Left colon (tissue), 2 donors: ENCODE measurements at regions not wholly inside any gene's neighbourhood (a gene's known extent, or its start where the extent isn't known, plus 50 kb on each side); places are given as distances from the start of the nearest gene placed in this dataset.
"Not testable (repeated sequence)": the region's sequence is repeated elsewhere in the genome, so short reads cannot be mapped to it uniquely, and the experiment has no call there.

ENCODE experiments used
- ATAC-seq: fragments of 200-7000 bp; cut with Tn5 transposase; one replicate; pipeline ENCODE4 v1.9.1; 2020; ENCODE audit warnings: mild to moderate bottlenecking, moderate library complexity
- DNase-seq, 2 donors: peaks; one replicate each; pipeline ENCODE4 v3.0.0-alpha.2; 2020
- intact Hi-C, 2 donors: fragments of 100-400 bp; cut with DNase I in 1 of 2; cut with micrococcal nuclease in 1 of 2; formaldehyde crosslinking; loops; one replicate each; pipeline versions ENCODE4 v1.11.2 to v1.14.0; 2022; cut with DNase I, micrococcal nuclease
- donor health status: DM: no; HTN: no; CAD: no.
- donor health status: DM: yes; HTN: yes; CAD: no.

DNA sequence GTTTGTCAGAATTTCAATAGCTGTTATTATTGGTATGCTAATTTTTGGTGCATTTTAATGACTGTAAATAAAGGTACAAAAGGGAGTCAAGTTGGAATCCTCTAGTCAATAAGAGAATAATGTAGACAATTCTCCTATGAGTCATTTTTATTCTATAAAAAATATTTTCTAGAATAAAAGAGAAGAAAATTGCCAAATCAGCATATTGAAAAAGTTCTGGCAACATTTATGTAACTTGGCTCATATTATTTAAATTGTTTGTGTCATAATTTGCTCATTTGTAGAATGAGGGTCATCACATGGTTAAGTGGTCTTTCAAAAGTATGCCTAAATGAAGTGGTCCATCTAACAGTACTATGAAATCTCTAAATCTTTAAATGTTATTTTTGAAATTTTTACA lies 1719.8 kb upstream of the WWC1 start:
- DNase-seq (no peak), ATAC-seq (no peak)
- intact Hi-C loops = no loop called here

DNA sequence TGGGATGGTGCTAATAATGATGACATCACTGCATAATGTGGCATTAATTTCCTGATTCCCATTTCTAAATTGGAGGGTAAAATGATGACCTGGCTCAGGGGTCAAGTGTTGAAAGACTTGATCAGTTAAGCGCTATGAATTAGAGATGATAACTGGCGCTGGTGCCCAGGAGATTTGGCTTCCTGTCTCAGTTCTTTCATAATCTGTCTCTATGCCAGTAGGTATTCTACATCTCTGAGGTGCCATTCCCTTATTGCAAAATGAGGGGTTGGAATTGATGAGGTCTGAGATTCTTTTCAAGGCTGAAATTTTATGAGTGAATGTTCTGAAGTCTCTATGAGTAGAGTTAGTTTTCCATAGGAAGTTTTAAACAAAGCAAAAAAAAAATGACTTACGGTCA lies 1715.1 kb upstream of the WWC1 start:
- DNase-seq (no peak), ATAC-seq (no peak)
- intact Hi-C loops = no loop called here

DNA sequence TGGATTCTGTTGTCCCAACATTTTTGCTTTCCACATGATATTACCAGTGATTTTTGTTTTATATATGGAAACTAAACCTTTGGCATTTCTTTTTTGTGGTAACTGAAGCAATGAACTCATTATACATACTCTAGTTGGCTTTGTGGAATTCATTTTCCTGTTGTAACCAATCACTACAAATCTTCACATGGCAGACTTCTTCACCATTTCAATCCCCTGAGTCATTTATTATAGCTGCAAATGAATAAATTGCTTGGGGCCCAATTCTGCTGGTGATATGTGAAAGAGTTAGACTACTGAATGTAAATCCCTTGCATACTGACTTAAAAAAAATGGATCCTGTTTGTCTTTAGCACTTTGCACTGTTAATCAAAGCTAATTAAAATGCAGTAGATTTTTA lies 1709.6 kb upstream of the WWC1 start:
- no peak for ATAC-seq
- intact Hi-C loops = no loop called here
- DNase-seq = no peak

DNA sequence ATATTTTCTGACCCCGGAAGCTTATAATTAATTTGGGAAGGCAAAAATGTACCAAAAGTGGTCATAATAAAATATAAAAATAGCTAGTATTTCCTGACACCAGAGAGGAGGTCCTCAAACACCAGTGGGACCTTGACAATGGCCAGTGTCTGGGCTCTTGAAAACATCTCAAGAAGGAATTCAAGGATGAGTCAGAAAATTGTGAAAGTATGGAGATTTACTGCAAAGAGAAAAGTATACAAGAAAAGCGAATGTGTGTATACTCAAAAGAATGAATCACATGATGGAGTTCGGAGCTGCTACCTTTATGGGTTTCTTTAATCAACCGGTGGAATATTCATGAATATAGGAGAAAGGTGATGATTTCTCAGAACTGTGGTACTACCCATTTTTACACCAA lies 1709.0 kb upstream of the WWC1 start:
- DNase-seq (no peak), ATAC-seq (no peak)
- intact Hi-C loops = no loop called here

DNA sequence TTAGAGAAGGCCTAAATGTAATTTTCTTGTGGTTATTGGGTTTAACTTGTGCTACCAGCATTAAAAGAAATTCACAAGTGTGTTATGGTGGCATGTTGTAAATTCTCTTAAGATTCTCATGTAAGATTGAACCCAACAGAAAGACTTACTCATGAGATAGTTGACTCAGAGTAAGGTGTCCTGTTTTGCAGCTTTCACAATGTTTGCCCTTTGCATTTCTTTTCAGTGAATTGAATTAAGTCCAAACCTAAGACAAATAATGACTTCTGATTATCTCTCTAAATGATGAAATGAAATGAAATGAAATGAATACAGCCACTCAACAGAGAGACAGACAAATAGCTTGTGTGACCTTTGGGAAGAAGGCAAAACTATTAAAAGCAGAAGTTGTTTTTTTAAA lies 1696.9 kb upstream of the WWC1 start:
- DNase-seq (no peak), ATAC-seq (no peak)
- intact Hi-C loops = no loop called here

DNA sequence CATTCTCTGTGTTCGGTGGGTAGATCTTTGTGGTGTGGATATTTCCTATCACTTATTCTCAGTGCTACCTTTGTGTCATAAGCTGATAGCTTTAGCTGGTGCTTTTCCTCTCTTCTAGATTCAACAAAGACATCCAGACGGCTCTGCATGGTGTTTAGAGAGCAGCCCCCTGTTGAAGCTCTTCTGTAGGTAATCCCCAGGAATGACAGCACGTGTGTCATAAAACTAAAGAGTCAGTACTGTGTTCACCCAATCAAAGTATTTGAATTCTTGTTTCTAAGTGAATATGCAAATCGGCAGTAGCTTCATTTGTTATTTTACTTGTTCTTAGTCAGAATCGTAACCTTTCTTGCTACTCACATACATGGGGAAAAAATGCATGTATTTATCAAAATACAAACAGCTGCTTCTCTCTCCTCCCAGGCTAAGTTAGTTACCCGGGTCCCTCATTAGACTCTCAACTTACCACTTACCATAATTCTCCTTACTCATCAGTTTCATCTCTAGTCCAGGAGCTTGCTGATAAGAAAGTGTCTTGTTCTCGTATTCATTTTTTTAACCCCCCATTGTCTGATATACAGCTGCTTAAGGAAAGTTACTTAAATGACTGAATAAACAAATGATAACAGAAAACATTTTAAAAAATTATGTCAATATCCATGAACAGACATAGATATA lies 1696.0 kb upstream of the WWC1 start:
- no peak for DNase-seq
- intact Hi-C loops = no loop called here
- no peak for ATAC-seq

DNA sequence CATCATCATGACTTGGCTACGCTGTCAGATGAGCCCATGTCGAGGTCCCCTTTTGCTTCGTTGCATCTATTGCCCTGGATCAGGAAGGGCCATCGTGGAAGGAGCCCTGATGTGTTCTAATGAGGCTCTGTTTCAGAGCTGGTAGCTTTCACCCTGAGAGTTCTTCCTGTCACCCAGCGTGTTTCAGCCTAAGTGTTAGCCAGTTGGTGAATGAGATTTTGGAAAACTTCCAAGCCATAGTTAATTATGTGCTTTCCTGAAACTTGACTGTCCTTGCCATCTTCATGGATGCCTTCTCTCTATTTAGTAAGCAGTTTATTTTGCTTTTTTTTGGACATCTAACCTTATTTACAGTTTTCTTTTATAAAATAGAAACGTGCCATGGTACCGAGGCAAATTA lies 1695.4 kb upstream of the WWC1 start:
- no peak for DNase-seq
- no peak for ATAC-seq
- intact Hi-C loops = no loop called here

DNA sequence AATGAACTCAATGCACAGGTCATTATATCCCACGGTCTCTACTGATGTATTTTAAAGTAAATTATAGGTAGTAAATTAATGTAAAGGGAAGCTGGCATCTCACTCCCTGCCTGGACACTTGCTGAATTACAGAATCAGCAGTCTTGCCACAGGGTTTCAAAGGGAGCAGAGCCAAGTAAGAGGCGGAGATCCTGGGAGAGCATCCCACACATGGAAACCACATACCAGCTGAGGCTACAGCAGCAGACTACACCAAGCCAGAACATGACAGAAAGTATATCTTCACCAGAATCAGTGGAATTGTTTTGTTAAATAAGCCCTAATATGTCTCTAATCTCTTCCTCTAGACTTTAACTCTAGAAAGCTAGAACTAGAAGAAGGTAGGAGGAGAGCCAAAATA lies 1689.2 kb upstream of the WWC1 start:
- intact Hi-C loops = no loop called here
- ATAC-seq = no peak
- no peak for DNase-seq

DNA sequence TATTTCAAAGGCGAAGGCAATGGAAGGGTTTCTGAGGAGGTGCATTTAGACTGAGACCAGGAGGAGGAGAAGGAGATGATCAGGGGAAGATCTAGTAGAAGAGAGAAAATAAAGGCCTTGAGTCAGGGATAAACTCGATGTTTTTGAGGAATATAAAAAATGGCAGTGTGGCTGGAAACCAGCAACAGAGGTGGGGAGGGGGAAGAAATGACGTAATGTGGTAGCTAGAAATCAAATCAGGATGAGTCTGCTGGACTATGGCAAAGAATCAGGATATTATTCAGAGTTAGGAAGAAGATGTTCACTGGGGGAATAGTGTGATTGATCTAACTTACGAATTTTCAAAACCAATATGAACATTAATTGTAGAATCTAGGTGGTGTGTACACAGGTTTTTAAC lies 1673.9 kb upstream of the WWC1 start:
- intact Hi-C loops = no loop called here
- DNase-seq = no peak
- no peak for ATAC-seq

DNA sequence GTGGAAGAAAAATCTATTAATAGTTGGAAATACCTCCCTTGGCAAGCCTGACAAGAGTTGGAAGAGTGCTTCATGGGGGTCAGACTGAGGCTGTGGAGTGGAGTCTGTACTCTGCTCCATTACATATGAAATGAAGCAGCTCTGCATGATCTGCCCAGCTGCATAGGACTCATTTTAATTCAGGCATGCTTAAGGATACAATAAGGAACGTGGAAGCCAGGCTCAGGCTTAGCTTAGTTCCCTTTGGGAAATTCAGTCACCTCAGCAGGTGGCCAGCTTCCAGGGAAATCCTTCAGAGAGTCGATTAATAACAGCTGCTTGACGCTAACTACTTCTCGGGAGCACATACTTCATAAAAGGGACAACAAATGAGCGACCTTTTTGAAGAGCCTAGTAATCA lies 1672.9 kb upstream of the WWC1 start:
- ATAC-seq (no peak), DNase-seq (no peak)
- intact Hi-C loops = no loop called here

DNA sequence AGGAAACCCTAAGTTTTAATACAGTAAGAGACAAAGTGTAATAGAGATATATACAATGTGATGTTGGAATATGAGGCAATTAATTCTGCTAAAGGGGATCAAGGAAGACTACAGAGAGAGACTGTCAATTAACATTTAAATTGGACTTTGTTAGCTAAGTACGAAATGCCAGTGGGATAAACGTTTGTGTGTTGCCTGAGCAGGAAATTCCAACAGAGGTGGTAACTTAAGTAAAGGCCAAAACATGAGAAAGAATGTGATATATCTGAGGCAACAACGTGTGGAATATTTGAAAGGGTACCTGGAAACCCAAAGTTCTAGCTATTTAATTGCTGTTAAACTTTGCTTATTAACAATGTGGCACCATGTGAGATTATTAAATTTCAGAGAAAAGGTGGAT lies 1666.9 kb upstream of the WWC1 start:
- ATAC-seq (no peak), DNase-seq (no peak)
- intact Hi-C loops = no loop called here

DNA sequence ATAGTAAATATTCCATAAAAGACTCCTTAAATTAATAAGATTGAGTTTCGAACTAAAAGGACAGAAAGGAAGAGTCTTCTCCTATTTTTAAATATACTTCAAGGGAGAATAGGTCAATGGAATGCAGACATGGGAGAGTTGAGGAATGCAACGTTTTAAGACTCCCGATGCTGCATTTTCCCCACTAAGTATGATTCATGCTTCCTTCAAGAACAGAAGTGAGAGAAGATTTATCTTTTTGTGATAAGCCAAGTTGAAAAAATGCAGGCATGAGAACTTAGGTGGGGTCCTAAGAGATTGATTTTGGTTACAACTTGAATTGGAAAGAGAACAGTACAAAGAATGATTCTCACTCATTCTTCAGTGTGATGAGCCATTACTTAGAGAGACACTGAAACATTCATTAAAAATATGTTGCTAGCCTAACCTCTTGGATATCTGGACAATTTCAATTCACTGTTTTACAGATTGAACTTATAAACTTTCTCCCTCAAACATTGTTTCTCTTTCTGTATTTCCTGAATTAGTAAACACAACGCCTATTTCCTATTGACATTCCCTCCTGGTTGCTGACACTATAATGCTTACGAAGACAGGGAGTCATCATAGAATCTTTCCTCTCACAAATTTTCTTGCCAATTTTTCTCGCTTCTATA lies 1666.1 kb upstream of the WWC1 start:
- DNase-seq (no peak), ATAC-seq (no peak)
- intact Hi-C loops = no loop called here

DNA sequence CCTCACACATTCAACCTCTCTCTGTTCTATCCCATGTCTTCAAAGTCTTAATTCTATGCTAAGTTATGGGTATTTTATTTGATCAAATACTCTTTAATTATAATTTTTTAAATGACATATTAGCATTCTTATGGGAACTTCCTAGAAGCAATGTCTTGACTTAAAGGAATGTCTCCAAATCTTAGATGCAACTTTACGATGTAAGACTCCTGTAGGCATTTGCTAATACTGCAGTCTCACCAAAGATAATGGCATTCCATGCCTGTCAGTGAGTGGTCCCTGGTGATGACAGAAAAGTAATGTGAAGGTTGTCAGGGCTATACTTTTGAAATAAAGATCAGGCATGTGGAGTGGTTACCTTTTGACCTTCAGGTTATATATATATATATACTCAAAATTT lies 1654.2 kb upstream of the WWC1 start:
- ATAC-seq (no peak), DNase-seq (no peak)
- intact Hi-C loops = no loop called here

DNA sequence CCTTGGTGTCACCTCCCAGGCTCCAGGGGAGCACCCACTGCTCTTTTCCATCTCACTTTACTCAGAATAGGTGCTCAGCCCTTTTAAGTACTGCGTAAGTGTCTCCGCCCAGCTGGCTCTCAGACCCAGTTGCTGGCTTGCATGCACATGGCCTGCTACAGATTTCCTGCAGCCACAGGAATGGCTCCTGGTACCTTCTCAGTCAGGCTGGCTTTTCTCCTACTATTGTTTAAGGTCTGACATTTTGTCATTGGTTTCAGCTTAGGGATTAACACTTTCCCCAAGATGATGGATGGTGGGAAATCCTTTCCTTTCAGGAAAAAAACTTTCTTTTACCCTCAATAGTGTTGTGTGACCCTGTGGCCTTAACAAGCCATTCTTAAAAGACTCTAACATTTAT lies 1652.3 kb upstream of the WWC1 start:
- ATAC-seq (no peak), DNase-seq (no peak)
- intact Hi-C loops = no loop called here

DNA sequence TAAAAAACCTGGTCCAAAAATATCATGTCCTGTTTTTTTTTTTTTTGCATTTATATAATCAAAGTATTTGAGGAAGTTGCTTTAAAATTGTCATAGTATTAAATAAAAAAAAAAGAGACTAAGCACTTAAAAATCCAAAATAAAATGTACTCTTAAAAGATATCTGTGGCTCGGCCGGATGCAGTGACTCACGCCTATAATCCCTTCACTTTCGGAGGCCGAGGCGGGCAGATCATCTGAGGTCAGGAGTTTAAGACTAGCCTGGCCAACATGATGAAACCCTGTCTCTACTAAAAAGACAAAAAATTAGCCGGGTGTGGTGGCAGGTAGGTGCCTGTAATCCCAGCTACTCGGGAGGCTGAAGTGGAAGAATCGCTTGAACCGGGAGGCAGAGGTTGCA lies 1651.3 kb upstream of the WWC1 start:
- intact Hi-C loops, DNase-seq, ATAC-seq: not testable (repeated sequence)

DNA sequence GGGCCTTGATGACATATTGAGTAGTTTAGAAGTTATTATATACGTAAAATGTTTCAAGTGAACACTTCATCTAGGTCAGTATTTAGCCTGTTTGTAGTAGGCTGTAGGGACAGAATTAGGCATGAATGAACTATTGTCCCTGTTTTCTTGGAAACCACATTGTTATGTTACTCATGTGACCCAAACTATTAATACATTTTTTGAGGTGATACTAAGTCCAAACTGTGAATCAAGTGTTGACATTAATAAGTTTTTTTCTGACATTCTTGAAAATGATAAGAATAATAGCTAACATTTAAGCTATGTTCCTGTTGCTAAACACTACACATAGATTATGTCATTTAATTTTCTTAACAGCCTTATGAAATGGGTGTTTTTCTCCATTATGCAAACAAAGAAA lies 1642.7 kb upstream of the WWC1 start:
- DNase-seq = no peak
- intact Hi-C loops = no loop called here
- ATAC-seq = no peak

DNA sequence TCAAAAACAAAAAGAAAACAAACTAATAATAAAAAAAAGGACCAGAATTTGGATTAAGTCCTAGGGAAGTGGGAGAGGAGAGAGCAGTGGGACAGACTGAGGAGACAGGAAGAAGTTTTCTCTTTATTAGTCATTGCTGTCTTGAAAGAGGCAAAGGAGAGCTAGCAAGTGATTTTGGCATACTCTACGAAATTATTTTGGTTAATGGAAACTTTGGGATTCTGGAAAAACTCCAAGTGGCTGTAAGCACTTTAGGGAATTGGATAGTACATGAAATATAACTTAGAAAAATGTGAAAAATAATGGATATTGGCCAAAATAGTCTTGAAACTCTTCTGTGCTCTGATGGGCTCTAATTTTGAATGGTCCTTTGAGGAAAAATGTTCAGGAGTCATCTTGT lies 1641.8 kb upstream of the WWC1 start:
- intact Hi-C loops = no loop called here
- DNase-seq (no peak), ATAC-seq (no peak)

DNA sequence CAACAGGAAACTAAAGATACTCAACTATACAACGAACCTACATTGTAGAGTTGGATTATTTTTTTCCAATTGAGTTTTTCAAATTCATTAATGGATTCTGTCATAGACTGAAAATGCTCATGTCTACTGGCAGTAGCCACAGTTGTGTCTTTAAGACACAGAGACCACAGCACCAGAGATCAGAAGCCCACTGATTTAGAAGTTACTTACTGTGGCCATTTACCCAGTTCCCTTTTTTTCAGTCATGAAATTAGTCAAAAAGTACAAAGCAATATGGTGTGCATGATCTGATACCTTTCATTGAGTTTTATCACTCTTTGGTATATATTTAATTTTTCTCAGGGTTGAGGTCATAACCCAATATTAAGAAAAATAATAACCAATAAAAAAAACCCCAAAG lies 1640.2 kb upstream of the WWC1 start:
- ATAC-seq (no peak), DNase-seq (no peak)
- intact Hi-C loops = no loop called here

DNA sequence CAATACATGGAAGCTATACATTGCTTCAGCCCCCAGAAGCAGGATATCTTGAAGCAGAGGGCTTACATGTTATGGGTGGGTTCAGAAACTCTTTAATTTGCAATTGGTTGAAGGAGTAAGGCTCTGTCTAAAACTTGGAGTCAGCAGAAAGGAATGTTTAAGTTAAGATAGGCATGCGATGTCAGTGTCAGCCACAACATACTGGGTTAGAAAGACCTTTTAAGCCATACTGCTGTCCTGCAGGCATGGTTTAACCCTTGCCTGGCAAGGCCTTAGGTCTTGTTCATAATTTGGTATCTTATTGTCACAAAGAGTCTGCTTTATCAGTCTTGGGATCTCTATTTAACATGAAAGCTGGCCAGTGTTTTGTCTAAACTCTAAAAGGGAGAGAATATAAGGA lies 1619.6 kb upstream of the WWC1 start:
- ATAC-seq = no peak
- no peak for DNase-seq
- intact Hi-C loops = no loop called here

DNA sequence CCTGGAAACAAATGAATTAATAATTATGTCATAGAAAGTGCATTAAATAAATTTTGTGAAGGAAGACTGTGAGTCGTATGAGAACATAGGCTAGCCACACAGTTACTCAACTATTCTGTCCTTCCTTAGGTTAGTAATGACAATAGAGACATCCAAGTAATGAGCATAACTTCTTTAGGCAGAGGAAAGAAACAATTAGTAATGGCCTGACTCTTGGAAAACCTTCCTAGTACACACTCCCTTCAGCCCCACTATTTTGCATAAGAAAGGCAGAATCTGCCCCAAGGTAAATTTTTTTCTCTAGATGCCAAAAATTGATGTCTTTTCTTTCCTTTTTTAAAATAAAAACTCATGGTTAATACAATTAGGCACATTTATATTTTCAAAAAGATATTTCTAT lies 1619.0 kb upstream of the WWC1 start:
- ATAC-seq = no peak
- no peak for DNase-seq
- intact Hi-C loops = no loop called here

DNA sequence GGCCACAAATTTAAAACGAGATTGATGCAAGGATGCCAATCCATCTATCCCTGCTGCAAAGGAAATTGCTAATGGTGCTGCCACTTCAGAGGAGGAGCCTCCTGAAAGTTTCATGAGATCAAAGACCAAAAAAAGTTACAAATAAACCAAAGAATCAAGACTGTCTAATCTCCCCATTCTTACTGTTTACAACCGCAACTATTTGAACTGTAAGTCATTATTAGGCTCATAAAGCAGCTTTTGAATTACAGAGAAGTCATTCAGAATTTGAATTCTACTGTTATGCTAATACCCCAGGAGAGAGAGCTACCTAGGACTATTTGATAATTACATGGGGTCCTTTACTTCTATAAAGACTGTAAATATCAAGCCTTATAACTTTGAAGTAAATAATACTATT lies 1613.6 kb upstream of the WWC1 start:
- ATAC-seq (no peak), DNase-seq (no peak)
- intact Hi-C loops = no loop called here
